GDM1 (cell line): ENCODE measurements at regions not wholly inside any gene's neighbourhood (a gene's known extent, or its start where the extent isn't known, plus 50 kb on each side); places are given as distances from the start of the nearest gene placed in this dataset.
A peak's percentile ranks its signal among the peaks of the same experiment; 100 is the strongest.
"Not testable (repeated sequence)": the region's sequence is repeated elsewhere in the genome, so short reads cannot be mapped to it uniquely, and the experiment has no call there.

ENCODE experiments used
- DNase-seq: peaks from one replicate; lab custom pipeline; 2025; lab: John Stamatoyannopoulos, UW

DNA sequence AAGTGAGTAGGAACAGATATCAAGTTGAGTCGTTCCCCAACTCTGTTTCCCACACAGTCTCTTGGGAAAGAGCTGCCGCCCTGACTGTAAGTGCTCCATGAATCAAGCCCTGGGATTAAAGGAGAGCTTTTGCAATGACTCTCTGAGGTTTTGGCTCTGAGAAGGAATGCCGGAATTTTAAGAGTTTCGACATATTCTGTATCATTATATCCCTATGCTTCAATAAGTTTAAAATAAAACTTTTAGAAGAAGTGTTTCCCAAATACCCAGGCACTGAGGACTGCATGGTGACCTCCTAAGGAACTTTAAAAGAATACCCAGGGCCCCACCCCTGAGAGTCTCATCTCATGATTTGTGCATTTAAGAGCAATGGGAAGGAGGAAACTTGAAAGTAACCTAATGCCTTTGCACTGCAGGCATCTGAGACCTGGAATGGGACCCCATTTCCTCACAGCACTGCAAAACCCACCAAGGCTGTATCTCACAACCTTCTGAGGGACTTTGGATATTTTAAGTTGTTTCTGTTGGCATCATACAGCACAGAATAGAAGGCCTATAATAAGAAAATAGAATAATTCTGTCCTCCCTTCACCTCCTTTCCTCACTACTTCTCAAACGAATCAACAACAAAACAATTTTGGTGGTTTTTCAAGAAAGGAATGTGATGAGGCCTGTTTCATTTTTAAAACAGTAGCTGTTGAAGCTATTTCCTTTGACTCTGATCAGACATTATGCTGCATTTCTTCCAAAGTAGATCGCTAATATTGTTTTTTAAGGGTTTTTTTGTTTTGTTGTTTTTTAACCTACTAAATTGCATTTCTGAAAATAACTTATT is 121.2 kb downstream of the GASK1B start:
- DNase-seq, result no peak

DNA sequence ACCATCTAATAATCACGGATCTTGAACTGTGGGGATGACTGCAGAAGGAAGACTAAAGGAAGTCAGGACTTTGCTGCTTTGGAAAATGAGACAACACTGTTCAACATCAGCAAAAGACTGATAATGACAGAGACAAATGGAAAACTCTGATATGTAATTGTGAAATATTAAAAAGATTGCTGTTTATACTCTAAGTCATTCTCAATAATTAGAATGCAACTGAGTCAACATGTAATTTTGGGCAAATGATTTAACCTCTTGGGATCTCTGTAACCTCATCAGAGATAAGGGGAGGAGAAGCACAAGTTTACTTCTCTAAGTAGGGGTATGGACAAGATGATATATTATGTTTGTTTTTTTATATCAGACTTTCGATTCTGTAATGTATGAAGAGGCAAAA is 121.9 kb downstream of the GASK1B start:
- no peak for DNase-seq

DNA sequence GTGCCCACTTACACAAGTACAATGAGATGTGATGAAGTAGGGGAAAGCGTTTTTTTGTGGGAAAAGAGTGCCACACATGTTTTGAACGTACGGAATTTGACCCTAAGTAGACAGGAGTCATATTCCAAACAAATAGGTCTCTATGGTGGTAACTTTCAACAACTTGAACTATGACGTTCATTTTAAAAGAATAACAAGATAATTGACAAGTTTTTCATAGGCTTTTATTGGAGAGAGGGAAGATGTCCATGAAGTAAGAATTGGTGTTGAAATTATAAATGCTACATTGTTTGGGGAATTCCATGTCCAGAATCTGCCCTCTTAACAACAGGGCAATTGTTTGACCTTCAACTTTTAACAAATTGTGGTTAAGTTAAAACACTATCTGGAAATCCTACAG is 126.5 kb downstream of the GASK1B start:
- DNase-seq, result no peak

DNA sequence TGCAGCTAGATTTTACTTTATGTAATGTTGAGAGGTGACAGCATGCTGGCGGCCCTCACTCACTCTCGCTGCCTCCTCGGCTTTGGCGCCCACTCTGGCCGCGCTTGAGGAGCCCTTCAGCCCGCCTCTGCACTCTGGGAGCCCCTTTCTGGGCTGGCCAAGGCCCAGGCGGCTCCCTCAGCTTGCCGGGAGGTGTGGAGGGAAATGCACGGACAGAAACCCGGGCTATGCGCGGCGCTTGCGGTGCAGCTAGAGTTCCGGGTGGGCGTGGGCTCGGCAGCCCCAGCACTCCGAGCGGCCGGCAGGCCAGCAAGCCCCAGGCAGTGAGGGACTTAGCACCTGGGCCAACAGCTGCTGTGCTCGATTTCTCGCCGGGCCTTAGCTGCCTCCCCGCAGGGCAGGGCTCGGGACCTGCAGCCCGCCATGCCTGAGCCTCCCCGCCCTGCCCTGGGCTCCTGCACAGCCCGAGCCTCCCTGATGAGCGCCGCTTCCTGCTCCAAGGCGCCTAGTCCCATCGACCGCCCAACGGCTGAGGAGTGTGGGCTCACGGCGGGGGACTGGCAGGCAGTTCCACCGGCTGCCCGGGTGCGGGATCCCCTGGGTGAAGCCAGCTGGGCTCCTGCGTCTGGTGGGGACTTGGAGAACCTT is 128.7 kb downstream of the GASK1B start:
- no peak for DNase-seq

DNA sequence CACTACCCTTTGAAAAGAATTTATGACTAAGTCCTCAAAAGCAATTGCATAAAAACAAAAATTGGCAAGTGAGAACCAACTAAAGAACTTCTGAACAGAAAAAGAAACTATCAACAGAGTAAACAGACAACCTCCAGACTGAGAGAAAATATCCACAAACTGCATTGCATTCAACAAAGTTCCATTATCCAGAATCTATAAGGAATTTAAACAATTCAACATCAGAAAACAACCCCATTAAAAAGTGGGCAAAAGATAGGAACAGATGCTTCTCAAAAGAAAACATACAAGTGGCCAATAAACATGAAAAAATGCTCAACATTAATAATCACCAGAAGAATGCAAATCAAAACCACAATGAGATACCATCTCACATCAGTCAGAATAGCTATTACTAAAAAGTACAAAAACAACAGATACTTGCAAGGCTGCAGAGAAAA is 130.2 kb downstream of the GASK1B start:
- DNase-seq, result no peak

DNA sequence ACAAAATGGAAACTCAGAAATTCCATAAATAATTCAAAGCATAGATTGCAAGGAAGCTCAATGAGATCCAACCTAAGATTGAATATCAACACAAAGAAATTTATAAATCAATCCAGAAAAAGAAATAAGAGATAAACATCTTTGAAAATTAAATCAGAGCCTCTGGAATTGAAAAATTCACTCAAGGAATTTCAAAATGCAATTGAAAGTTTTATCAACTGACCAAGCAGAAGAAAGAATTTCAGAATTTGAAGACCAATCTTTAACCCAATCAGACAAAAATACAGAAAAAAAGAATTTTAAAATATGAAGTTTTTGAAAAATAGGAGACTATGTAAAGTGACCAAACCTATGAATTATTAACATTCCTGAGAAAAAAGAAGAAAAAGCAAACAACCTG is 134.1 kb downstream of the GASK1B start:
- DNase-seq, result no peak

DNA sequence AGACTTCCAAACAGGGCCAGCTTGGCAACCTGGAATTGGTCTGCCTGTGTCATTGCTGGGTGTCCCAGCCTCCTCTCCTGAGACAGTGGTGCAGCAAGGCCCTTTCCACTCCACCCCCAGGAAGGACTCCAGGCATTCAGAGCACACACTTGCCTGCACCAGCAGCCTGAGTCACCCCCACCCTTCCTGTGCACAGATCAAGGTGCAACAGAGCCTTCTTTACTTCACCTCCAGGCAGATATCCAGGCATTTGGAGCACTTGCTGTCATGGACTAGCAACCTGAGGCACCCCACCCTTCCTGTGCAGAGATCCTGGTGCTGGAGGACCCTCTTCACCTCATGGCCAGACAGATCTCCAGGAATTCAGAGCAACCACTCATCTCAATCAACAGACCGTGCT is 135.8 kb downstream of the GASK1B start:
- no peak for DNase-seq

DNA sequence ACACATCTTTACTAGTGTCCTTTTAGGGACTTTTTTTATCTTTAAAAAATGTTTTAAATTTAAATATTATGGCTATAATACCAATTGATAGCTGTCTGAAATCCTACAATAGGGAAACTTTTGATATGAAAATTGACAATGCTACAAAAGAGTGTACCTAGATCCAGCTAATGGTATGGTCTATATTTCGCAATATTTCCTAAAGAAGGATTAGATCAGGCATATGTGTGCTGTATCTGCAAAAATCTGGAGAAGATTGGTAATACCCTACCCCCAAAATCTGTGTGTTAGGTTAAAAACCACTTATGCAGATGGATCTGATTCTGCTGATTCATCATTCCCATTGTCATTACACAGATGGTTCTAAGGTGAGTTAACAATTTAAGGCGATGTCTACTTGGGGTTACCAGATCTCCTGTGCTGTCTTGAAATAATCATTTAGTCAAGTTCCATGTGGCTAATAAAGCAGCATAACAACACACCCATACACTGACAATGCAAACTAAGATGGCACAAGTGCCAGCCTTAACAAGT is 137.1 kb downstream of the GASK1B start:
- DNase-seq, result no peak

DNA sequence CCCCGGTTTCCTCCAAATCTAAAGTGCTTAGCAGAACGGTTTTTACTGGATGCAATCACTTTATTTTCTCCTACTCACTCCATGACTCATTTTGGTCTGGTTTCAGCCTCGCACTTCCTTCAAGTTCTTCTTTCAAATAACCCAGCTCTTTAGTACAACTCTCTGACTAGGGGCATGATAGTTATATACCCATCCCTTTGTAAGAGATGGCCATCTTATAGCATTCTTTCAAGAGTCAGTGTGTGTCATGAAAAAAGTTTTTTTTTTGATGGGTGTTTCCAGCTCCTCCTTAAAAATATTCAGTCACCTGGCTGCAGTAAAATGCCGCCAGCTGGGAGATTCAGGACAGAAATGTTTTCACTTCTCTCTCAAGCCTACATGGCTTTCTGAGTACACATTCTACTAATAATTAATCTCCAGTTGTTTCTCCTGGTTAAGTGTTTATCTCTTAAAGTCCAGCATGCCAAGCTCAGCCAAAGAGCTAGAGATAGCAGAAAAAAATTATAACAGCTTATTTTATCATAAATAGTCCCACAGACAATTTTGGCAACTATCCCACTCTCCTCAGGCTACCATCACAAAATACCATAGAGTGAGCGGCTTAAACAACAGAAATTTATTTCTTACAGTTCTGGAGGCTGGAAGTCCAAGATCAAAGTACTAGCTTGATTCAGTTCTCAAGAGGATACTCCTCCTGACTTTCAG is 139.3 kb downstream of the GASK1B start:
- DNase-seq, result peak; percentile 36

DNA sequence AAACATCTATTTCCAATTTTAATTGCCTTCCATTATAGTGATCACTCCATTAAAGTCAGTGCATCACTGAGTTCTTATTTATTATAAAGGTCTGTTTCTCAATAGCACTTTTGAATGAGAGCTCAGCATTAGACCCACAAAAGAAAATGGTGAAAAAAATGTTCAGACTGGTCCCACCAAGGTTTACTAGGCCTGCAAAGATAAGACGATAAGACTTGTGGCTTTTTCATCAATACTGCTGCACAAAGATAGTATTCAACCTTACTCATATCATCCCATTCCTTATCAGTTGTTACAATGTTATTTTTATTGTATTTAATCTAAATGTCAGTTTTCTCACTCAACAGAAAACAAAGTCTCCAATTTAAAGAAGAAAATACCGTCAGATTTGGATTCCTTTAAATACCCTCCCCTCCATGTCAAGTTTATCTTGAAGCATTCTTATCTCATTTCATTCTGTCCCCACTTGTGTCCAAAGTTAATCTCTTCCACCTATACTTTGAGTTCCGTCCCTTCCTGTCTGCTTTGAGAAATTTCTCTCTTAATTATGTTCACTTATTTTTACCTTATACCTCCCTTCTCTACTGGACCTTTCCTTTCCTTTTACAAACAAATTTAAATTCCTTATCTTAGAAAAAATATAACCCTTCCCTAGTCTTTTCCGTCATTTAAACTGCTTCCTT is 140.0 kb downstream of the GASK1B start:
- no peak for DNase-seq

DNA sequence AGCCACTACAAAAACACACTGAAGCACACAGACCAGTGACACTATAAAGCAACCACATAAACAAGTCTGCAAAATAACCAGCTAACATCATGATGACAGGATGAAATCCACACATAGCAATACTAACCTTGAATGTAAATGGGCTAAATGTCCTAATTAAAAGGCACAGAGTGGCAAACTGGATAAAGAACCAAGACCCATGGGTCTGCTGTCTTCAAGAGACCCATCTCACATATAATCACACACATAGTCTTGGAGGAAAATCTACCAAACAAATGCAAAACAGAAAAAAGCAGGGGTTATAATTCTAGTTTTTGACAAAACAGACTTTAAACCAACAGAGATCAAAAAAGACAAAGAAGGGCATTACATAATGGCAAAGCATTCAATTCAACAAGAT is 144.4 kb downstream of the GASK1B start:
- not testable (repeated sequence) for DNase-seq

DNA sequence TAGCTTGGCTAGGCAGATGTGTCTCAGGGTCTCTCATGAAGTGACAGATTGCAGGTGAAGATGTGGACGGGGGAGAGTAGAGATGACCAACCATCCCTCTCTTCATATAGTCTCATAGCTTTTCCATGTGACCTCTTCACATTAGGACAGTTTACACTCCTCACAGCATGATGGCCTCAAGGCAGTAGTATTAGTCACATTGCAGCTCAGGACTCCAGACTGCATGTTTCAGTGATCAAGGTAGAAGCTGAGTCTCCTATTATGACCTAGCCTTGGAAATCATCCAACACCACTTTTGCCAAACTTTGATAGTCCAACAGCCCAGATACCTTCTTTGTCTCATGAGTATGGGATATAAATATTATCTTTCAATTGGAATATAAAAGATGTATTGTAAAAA is 147.7 kb downstream of the GASK1B start:
- no peak for DNase-seq

DNA sequence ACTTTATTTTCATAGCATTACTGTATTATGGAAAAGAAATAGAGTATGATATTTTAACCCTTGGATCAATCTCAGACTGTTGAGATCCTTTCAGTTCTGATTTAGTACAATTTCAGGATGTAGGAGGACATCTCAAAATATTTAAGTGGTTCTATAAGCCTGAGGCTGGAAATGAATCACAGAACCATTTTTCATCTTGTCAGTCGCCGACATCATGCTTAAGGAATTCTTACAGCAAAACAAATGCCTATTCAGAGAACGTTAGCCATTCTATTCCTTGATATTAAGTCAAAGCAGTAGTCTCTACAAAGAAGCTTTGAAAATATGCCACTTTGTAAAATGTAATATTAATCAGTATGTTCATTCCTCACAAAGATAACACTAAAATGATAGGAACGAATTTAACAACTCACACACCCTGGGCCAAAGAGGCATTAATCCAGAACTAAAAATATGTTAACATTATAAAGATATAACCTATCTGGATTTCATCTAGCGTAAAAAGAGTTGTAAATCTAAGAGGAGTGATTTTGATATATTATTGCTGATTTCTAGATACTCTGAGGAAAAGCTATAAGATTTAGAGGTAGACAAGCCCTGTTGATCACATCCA is 152.0 kb downstream of the GASK1B start:
- no peak for DNase-seq

DNA sequence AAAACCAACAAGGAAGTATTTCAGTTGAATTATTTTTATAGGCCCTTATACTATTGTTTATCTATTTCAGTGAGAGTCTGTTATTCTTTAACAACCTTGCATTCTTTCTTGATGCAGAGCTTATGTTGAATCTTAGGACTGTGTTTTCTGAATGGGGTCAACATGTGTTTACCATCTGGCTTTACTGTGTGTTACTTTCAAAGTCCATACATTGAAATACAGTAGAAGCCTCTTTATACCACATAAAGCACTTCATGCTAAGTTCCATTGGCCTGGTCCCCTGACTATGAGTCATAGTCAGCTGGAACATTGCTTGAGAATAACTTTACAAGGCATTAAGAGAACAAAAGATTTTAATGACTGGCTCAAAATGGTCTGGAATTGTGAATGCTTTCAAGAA is 152.6 kb downstream of the GASK1B start:
- no peak for DNase-seq

DNA sequence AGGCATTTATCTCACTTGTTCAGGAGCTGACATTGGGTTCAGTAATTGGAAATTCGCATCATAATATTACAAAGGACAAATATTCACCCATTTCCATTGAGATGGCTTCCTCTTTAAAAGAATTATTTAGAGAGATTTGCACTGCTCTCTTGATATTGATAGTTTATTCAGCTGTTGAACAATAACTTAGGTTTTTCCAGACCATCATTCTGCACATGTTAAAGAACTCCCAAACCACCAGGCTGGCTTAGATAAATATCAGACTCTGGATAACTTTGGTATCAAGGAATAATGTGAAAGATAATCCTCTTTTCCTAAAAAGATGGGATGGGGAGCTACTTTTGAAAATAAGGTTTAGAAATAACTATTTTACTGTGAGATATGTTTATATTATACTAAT is 154.0 kb downstream of the GASK1B start:
- no peak for DNase-seq

DNA sequence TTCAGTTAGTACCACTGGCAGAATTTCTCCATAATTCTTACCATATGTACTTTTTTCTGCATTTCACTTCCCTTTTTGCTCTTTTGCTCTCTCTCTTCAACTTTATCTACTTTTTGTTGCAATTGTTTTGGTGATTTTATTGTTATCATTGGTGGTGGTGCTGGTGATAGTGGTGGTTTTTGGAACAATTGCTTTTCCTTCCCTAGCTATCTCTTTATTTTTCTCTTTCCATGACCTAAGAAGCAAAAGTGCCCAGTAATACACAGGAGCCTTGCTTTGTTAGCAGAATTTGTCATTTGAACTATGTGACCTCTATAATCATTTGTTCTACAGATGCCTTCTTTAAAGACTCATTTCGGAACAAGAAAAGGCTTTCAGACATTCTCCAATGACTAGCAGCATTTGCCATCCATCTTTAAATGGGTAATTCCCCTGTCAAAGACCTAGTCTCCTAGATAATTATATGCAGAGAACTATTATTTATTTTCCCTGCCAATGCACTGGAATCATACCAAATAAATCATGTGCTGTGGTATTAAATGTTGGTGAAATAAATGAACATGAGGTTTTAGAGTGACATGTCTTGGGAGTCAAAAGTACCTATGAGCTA is 154.5 kb downstream of the GASK1B start:
- DNase-seq, result no peak

DNA sequence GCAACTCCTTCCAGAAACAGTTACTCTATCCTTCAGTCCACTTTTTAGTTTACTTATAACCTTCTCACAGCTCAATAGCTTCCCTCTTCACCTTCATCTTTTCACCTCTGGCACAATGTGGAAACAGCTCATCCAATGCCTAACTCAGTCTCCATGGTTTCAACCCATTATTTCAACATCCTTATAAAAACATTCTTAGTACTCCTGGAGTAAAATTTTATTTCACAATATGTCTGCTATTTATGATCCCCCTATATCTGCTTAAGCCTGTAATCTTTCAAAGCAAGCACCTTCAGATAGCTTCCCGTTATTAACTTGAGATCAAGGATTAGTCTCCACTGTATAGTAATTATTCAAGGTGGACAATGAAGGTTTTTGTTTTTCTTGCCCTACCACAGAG is 156.3 kb downstream of the GASK1B start:
- no peak for DNase-seq

DNA sequence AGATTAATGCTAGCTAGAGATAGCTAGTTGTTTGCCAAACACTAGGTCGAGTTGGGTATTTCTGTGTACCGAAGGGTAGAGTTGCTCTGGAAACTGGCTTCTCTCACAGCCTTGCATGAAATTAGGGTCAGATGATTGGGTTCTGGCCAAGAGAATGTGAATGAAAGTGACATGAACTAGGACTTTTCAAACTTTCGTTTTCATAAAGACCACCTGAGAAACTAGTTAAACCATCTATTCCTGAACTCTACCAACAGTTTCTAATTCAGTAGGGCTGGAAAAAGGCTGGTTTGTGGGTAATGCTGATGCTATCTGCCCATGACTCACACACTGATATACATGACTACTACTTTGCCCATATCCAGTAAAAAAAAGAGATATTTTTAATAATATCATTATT is 157.6 kb downstream of the GASK1B start:
- DNase-seq, result no peak

DNA sequence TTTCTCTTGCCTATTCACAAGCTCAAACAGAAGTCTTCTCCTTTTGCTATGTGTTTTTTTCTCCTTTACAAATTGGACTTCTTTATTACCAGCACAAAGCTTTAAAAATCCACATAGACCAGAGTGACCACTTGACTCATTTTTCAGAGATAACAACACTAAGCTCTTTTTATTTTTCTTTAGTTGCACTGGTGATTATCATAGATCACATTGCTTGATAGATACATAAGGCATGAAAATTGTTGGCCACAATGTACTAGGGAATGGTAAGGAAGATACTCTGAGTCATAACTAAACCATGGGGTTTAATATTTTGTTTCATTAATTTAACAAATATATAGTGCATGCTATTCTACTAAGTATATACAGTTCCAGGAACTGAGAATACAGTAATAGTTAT is 159.0 kb downstream of the GASK1B start:
- no peak for DNase-seq

DNA sequence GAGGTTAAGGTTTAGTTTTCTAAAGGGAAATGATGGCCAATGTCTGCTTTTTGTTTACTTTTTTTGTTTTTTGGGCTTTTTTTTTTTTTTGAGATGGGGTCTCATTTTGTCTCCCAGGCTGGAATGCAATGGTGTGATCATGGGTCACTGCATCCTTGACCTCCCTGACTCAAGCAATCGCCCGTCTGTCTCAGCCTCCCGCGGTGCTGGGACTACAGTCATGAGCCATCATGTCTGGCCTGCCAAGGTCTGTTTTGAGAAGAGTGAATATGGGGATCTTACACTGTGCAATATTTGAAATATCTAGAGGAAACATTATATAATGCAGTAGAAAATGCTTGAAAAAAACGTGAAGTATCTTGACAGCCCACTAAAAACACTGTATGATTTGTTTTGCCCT is 162.5 kb downstream of the GASK1B start:
- no peak for DNase-seq

DNA sequence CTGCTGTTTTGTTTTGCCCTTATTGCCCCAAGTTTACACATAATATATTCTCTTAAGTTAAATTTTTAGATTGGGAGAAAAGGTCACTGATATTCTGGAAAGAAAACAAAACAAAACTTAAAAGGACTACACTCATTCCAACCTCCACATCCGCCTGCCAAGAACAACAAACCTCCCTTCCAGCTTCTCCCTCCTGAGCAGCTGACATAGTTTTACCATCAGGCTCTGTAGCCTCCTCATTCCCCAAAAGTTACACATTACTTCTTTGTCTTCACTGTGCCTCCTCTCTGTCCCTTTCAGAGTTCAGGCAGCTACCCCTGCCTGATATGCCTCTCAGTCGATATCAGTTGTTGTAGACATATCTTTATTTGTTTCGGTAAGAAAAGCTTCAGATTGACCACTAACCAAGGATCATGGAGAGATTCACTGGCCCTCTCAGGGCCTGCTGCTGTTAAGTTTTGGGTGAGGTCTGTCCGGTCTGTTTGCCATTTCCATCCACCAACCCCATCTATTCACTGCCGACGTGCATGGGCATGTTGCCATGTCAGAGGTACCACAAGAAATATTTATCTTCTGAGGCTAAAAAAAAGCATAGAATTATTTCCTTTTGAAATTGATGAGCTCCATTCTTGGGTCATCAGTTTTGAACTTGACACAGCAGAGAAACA is 164.1 kb downstream of the GASK1B start:
- DNase-seq, result no peak
